Naive B cell (primary cell): ENCODE measurements at regions not wholly inside any gene's neighbourhood (a gene's known extent, or its start where the extent isn't known, plus 50 kb on each side); places are given as distances from the start of the nearest gene placed in this dataset.
A peak's percentile ranks its signal among the peaks of the same experiment; 100 is the strongest.

Source experiments
- ATAC-seq, 2 donors: fragments of 150-1000 bp; cut with Tn5 transposase; 2 replicates each; pipeline ENCODE4 v1.10.0; 2021; ENCODE audit warnings: low read depth in 2 of 2, mild to moderate bottlenecking in 2 of 2, moderate library complexity in 2 of 2
- DNase-seq: peaks from one replicate; pipeline ENCODE4 v3.0.0; 2022
- H3K27ac Mint-ChIP-seq, 6 donors: one replicate each; pipeline ENCODE4 v1.8.0; 2020 to 2022; ENCODE audit warnings: mild to moderate bottlenecking in 6 of 6, mixed read lengths in 6 of 6, moderate library complexity in 5 of 6, inconsistent platforms in 2 of 6
- H3K27me3 Mint-ChIP-seq, 3 donors: one replicate each; pipeline ENCODE4 v1.8.0; 2021 to 2022; ENCODE audit warnings: mixed read lengths in 3 of 3, mild to moderate bottlenecking in 1 of 3
- H3K36me3 Mint-ChIP-seq, 2 donors: one replicate each; pipeline ENCODE4 v1.8.0; 2020 to 2022; ENCODE audit warnings: mixed read lengths in 2 of 2, inconsistent platforms in 1 of 2, mild to moderate bottlenecking in 1 of 2
- H3K4me1 Mint-ChIP-seq, 3 donors: one replicate each; pipeline ENCODE4 v1.8.0; 2020 to 2022; ENCODE audit warnings: mixed read lengths in 3 of 3, inconsistent platforms in 1 of 3, mild to moderate bottlenecking in 1 of 3, moderate library complexity in 1 of 3
- H3K4me3 Mint-ChIP-seq, 8 donors: one replicate each; pipeline ENCODE4 v1.8.0; 2020 to 2022; ENCODE audit warnings: mild to moderate bottlenecking in 8 of 8, mixed read lengths in 8 of 8, moderate library complexity in 8 of 8, inconsistent platforms in 2 of 8
- H3K9me3 Mint-ChIP-seq, 7 donors: one replicate each; pipeline ENCODE4 v1.8.0; 2020 to 2022; ENCODE audit warnings: mixed read lengths in 7 of 7, mild to moderate bottlenecking in 5 of 7, inconsistent platforms in 2 of 7, moderate library complexity in 1 of 7

GRCh38 chr14:42703501-42703900, 1096.8 kb downstream of the LRFN5 start:
- Mint-ChIP-seq H3K36me3 (no peaks in the 10 kb centered on the region), H3K4me1 (no peaks in the 10 kb centered on the region), H3K27ac (no peak overlapping the region), H3K4me3 (no peak overlapping the region), H3K27me3 (no peaks in the 10 kb centered on the region), H3K9me3 (peaks cover 0 to 1% (median 0%) of the 10 kb centered on the region in 7 donors)
- ATAC-seq (no peak), DNase-seq (no peak)

- DNase-seq (no peak), ATAC-seq (no peak)
- Mint-ChIP-seq H3K4me1 (no peaks in the 10 kb centered on the region), H3K9me3 (peaks cover 0 to 4% (median 0%) of the 10 kb centered on the region in 7 donors), H3K36me3 (no peaks in the 10 kb centered on the region), H3K27ac (no peak overlapping the region), H3K27me3 (no peaks in the 10 kb centered on the region), H3K4me3 (no peak overlapping the region)
These were observed 1080.7 kb downstream of the LRFN5 start for GRCh38 chr14:42687421-42687820.

- no peaks in the 10 kb centered on the region for H3K27me3 Mint-ChIP-seq
- no peaks in the 10 kb centered on the region for H3K4me1 Mint-ChIP-seq
- no peak for ATAC-seq
- H3K27ac Mint-ChIP-seq: no peak overlapping the region
- H3K9me3 Mint-ChIP-seq: peaks cover 0 to 4% (median 0%) of the 10 kb centered on the region in 7 donors
- H3K36me3 Mint-ChIP-seq: no peaks in the 10 kb centered on the region
- no peak overlapping the region for H3K4me3 Mint-ChIP-seq
- DNase-seq: no peak
These were observed 1077.0 kb downstream of the LRFN5 start for GRCh38 chr14:42683707-42684106.

- DNase-seq (no peak), ATAC-seq (no peak)
- no peaks in the 10 kb centered on the region for H3K27me3 Mint-ChIP-seq
- no peak overlapping the region for H3K4me3 Mint-ChIP-seq
- no peaks in the 10 kb centered on the region for H3K4me1 Mint-ChIP-seq
- no peak overlapping the region for H3K27ac Mint-ChIP-seq
- no peaks in the 10 kb centered on the region for H3K36me3 Mint-ChIP-seq
- H3K9me3 Mint-ChIP-seq: peaks cover 0 to 3% (median 0%) of the 10 kb centered on the region in 7 donors
These were observed 1070.0 kb downstream of the LRFN5 start for GRCh38 chr14:42676636-42677035.

GRCh38 chr14:42673963-42674362, 1067.3 kb downstream of the LRFN5 start:
- no peak overlapping the region for H3K27ac Mint-ChIP-seq
- no peaks in the 10 kb centered on the region for H3K27me3 Mint-ChIP-seq
- H3K9me3 Mint-ChIP-seq: peaks cover 0 to 3% (median 0%) of the 10 kb centered on the region in 7 donors
- ATAC-seq: no peak
- no peak for DNase-seq
- H3K4me1 Mint-ChIP-seq: no peaks in the 10 kb centered on the region
- H3K36me3 Mint-ChIP-seq: no peaks in the 10 kb centered on the region
- H3K4me3 Mint-ChIP-seq: no peak overlapping the region

- no peaks in the 10 kb centered on the region for H3K36me3 Mint-ChIP-seq
- no peak overlapping the region for H3K27ac Mint-ChIP-seq
- no peak for DNase-seq
- ATAC-seq: no peak
- no peaks in the 10 kb centered on the region for H3K4me1 Mint-ChIP-seq
- H3K4me3 Mint-ChIP-seq: no peak overlapping the region
- H3K27me3 Mint-ChIP-seq: no peaks in the 10 kb centered on the region
- peaks cover 0 to 4% (median 0%) of the 10 kb centered on the region in 7 donors for H3K9me3 Mint-ChIP-seq
These were observed 1065.0 kb downstream of the LRFN5 start for GRCh38 chr14:42671636-42672035.

DNA sequence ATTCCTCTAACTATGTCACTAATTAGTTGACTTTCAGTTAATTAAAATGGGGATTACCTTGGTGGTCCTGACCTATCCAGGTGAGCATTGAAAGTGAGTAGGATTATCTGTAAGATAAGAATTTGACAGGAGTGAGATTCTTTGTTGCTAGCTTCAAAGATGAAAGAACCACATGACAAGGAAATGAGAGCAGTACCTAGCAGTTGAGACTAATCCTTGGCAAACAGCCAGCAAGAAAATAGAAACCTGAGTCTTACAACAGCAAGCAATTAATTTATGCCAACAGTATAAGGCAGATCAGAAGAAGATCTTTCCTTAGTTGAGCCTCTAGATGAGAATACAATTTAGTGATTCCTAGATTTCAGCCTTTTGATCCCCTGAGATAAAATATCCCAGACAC, 1058.4 kb downstream of the LRFN5 start:
- H3K27me3 Mint-ChIP-seq: no peaks in the 10 kb centered on the region
- H3K4me1 Mint-ChIP-seq: no peaks in the 10 kb centered on the region
- H3K36me3 Mint-ChIP-seq: no peaks in the 10 kb centered on the region
- DNase-seq: no peak
- peaks cover 0 to 7% (median 3%) of the 10 kb centered on the region in 7 donors for H3K9me3 Mint-ChIP-seq
- H3K27ac Mint-ChIP-seq: no peak overlapping the region
- no peak overlapping the region for H3K4me3 Mint-ChIP-seq
- no peak for ATAC-seq

DNA sequence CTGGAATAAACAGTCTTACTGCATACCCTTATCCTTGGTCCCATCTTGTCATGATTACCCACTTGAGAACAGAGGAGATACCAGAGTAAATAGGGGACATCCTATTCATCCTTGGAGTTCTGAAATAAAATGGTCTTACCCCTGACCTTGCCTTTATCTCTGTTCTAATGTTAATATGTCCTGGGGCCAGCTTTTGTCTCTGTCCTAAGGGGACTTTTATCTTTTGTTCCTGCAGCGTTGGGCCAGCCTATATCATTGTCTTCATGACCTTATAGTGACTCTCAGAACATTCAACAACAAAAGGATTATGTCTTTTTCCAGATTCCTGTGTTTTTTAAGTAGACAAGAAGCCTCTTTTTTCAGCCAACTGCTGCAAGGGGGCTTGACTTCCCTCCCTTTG, 1057.5 kb downstream of the LRFN5 start:
- DNase-seq: no peak
- H3K4me3 Mint-ChIP-seq: no peak overlapping the region
- no peak overlapping the region for H3K27ac Mint-ChIP-seq
- peaks cover 0 to 7% (median 3%) of the 10 kb centered on the region in 7 donors for H3K9me3 Mint-ChIP-seq
- ATAC-seq: no peak
- no peaks in the 10 kb centered on the region for H3K27me3 Mint-ChIP-seq
- no peaks in the 10 kb centered on the region for H3K36me3 Mint-ChIP-seq
- no peaks in the 10 kb centered on the region for H3K4me1 Mint-ChIP-seq

GRCh38 chr14:42654707-42655106, 1048.0 kb downstream of the LRFN5 start:
- H3K27ac Mint-ChIP-seq: no peak overlapping the region
- peaks cover 0 to 2% (median 0%) of the 10 kb centered on the region in 7 donors for H3K9me3 Mint-ChIP-seq
- H3K4me1 Mint-ChIP-seq: no peaks in the 10 kb centered on the region
- DNase-seq (no peak), ATAC-seq (no peak)
- H3K36me3 Mint-ChIP-seq: no peaks in the 10 kb centered on the region
- no peak overlapping the region for H3K4me3 Mint-ChIP-seq
- H3K27me3 Mint-ChIP-seq: no peaks in the 10 kb centered on the region

DNA sequence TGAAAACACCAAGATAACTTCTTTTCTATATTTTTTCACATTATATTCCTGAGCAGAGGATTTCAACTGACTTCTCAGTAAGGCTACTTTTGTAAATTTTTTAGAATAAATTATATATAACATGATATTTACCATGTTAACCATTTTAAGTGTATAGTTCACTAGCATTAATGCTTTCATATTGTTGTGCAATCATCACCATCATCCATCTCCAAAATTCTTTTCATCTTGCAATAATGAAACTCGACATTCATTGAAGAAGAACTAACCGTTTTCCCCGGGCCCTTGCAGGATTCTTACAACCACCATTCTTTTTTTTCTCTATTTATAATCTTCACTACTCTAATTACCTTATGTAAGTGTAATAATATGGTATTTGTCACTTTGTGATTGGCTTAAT, 1036.1 kb downstream of the LRFN5 start:
- Mint-ChIP-seq H3K27me3 (no peaks in the 10 kb centered on the region), H3K9me3 (peaks cover 0 to 18% (median 7%) of the 10 kb centered on the region in 7 donors), H3K27ac (no peak overlapping the region), H3K4me3 (peak overlapping the region in 1 of 8 donors; percentile 12), H3K4me1 (no peaks in the 10 kb centered on the region), H3K36me3 (no peaks in the 10 kb centered on the region)
- ATAC-seq (no peak), DNase-seq (no peak)

DNA sequence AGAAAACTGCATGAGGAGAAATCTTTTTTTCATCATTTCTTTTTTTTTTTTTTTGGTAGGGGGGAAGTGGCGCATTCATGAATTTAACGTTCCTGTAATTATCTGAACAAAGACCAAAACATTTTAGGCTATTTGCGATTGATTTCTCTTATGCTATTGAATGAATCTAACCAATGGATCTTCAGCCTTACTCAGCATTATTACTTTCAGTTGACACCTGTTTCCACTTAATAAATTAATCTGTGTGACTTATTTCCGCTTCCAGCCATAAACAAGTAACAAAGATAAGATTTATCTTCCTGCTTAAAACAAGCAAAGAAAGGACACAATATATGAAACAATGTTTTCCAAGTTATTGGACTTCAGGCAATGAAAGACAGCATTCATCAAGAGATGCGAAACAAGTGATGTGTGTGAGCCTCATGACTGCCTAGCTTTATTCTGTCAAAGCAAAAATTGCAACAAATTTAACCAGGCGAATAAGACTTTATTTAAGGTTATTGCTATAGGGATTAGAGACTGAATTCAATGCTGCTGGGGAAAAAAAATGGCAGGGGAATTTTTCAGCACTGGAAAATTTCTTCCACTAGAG, 1026.9 kb downstream of the LRFN5 start:
- no peak overlapping the region for H3K27ac Mint-ChIP-seq
- no peaks in the 10 kb centered on the region for H3K27me3 Mint-ChIP-seq
- no peak for DNase-seq
- peaks cover 0 to 2% (median 0%) of the 10 kb centered on the region in 3 donors for H3K4me1 Mint-ChIP-seq
- peaks cover 0 to 2% (median 0%) of the 10 kb centered on the region in 7 donors for H3K9me3 Mint-ChIP-seq
- H3K4me3 Mint-ChIP-seq: no peak overlapping the region
- no peak for ATAC-seq
- no peaks in the 10 kb centered on the region for H3K36me3 Mint-ChIP-seq

GRCh38 chr14:42629553-42629952, 1022.9 kb downstream of the LRFN5 start:
- Mint-ChIP-seq H3K27me3 (no peaks in the 10 kb centered on the region), H3K36me3 (no peaks in the 10 kb centered on the region), H3K9me3 (peaks cover 0 to 4% (median 0%) of the 10 kb centered on the region in 7 donors), H3K4me1 (peaks cover 0 to 4% (median 0%) of the 10 kb centered on the region in 3 donors), H3K4me3 (no peak overlapping the region), H3K27ac (no peak overlapping the region)
- ATAC-seq: no peak
- no peak for DNase-seq

- no peak for ATAC-seq
- peaks cover 0 to 4% (median 0%) of the 10 kb centered on the region in 3 donors for H3K4me1 Mint-ChIP-seq
- H3K36me3 Mint-ChIP-seq: no peaks in the 10 kb centered on the region
- peaks cover 0 to 4% (median 0%) of the 10 kb centered on the region in 7 donors for H3K9me3 Mint-ChIP-seq
- H3K4me3 Mint-ChIP-seq: no peak overlapping the region
- DNase-seq: no peak
- no peak overlapping the region for H3K27ac Mint-ChIP-seq
- no peaks in the 10 kb centered on the region for H3K27me3 Mint-ChIP-seq
These were observed 1021.9 kb downstream of the LRFN5 start for GRCh38 chr14:42628602-42629001.

DNA sequence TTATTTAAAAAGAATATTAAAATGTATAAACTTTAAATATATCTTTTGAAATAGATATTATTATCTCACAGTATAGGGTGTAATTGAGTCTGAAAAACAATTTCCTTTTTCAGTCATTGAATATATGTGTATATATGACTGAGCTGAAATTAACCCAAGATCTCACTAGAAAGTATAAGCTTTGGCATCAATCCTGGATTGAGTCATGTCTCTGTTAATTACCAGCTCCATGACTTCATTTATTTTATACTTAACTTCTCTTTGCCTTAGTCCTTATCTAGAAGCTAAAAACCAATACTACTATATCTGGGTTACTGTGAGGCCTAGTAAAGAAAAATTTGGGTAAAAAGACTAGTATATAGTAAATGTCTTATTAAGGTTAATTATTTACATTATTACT, 1020.3 kb downstream of the LRFN5 start:
- no peak overlapping the region for H3K4me3 Mint-ChIP-seq
- H3K27ac Mint-ChIP-seq: no peak overlapping the region
- H3K9me3 Mint-ChIP-seq: peaks cover 0 to 2% (median 0%) of the 10 kb centered on the region in 7 donors
- no peak for DNase-seq
- peaks cover 0 to 4% (median 0%) of the 10 kb centered on the region in 3 donors for H3K4me1 Mint-ChIP-seq
- no peaks in the 10 kb centered on the region for H3K36me3 Mint-ChIP-seq
- no peak for ATAC-seq
- H3K27me3 Mint-ChIP-seq: no peaks in the 10 kb centered on the region
